HG03097 (cell line): ENCODE measurements at regions not wholly inside any gene's neighbourhood (a gene's known extent, or its start where the extent isn't known, plus 50 kb on each side); places are given as distances from the start of the nearest gene placed in this dataset.

Experiments used
- ATAC-seq: cut with Tn5 transposase; IDR thresholded peaks from one replicate; pipeline ENCODE4 v1.9.1; 2021; ENCODE audit not compliant: unreplicated experiment, low FRiP score

- no peak for ATAC-seq
These were observed 59.0 kb downstream of the NDUFS5 start for GRCh38 chr1:39085174-39085573.

GRCh38 chr1:39086386-39086785, 60.2 kb downstream of the NDUFS5 start:
- no peak for ATAC-seq

GRCh38 chr1:39086865-39087409, 60.8 kb downstream of the NDUFS5 start:
- no peak for ATAC-seq

GRCh38 chr1:39087435-39087834, 61.3 kb downstream of the NDUFS5 start:
- no peak for ATAC-seq

GRCh38 chr1:39088658-39089057, 62.5 kb downstream of the NDUFS5 start:
- ATAC-seq: no peak

GRCh38 chr1:39089931-39090521, 63.9 kb downstream of the NDUFS5 start:
- no peak for ATAC-seq

- ATAC-seq: no peak
These were observed 64.7 kb downstream of the NDUFS5 start for GRCh38 chr1:39090757-39091380.

GRCh38 chr1:39091845-39092645, 65.9 kb downstream of the NDUFS5 start:
- no peak for ATAC-seq

GRCh38 chr1:39094685-39095084, 68.5 kb downstream of the NDUFS5 start:
- ATAC-seq: no peak

GRCh38 chr1:39098546-39099250, 72.5 kb downstream of the NDUFS5 start:
- no peak for ATAC-seq

- no peak for ATAC-seq
These were observed 76.6 kb downstream of the NDUFS5 start for GRCh38 chr1:39102537-39103327.

- no peak for ATAC-seq
These were observed 77.4 kb downstream of the NDUFS5 start for GRCh38 chr1:39103328-39104157.

- ATAC-seq: no peak
These were observed 78.3 kb downstream of the NDUFS5 start for GRCh38 chr1:39104158-39105060.

- ATAC-seq: peak; percentile 31
These were observed 79.1 kb downstream of the NDUFS5 start for GRCh38 chr1:39105061-39105840.

GRCh38 chr1:39105841-39106765, 80.0 kb downstream of the NDUFS5 start:
- peak; percentile 36 for ATAC-seq

- no peak for ATAC-seq
These were observed 80.7 kb downstream of the NDUFS5 start for GRCh38 chr1:39106801-39107327.
